Head of caudate nucleus (tissue), 42 donors: ENCODE measurements at regions not wholly inside any gene's neighbourhood (a gene's known extent, or its start where the extent isn't known, plus 50 kb on each side); places are given as distances from the start of the nearest gene placed in this dataset.
"Not testable (repeated sequence)": the region's sequence is repeated elsewhere in the genome, so short reads cannot be mapped to it uniquely, and the experiment has no call there.

Source experiments
- DNase-seq, 42 donors: peaks; one replicate each; pipeline versions ENCODE4 v3.0.0 to v3.0.0-alpha.2; 2020 to 2021; ENCODE audit warnings: mixed read lengths in 7 of 42
- intact Hi-C: fragments of 100-400 bp; cut with DNase I; formaldehyde crosslinking; loops from one replicate; pipeline ENCODE4 v1.15.0; 2022

DNA sequence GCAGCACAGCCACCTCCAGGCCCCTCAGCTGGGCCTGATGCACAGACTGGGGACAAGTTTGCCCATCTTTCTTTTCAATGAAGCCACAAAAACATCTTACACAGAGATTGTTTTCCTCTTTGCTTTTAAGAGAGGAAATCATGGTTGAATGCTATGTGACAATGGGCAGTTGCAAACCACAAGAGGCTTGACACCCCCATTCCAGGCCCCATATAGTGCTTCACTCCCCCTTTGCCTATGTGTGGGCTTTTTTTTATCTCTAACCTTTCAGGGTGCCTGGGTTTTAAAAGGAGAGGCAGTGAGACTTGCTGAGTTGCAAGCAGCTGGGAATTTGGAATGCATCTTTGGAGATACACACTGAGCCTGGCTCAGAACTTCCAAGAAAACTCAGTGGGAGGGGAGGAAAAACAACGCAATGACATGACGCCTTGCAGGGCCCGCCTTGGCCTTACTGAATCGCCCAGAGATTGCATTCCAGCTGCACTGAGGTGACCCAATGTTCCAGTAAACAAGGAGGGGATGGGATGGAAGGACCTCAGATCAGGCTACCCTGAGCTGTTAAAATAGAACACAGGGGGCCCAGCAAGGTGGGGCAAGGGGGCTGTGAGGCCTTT lies 145.2 kb upstream of the ZNF648 start:
- no peak for DNase-seq
- intact Hi-C loops: no loop called here

DNA sequence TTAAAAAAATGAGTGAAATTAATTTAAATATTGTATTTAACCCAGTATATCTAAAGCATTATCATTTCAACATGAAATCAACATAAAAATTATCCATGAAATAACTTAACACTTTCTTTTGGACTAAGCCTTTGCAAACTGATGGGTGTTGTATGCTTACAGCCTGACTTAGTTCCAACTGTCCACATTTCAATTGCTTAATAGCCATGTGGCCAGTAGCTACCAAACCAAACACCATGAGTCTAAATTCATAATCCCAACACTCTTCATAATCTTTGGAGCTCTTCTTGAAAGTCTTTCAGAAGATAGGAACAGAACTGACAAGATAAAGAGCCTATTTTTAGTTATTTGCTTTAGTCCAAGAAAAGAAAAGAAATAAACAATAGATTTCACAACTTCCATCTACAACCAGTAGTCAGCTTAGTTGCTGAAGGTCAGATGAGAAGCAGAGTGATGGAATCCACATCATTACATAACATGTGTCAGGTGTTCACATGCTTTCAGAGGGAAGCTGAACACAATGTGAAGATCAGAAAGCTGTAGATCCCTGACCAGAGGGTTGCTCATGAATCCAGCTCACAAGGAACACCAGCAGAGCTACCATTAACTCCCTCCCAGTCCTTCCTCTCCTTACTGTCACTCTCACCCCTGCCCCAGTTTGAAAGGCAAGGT lies 144.0 kb upstream of the ZNF648 start:
- DNase-seq: no peak
- intact Hi-C loops: no loop called here

DNA sequence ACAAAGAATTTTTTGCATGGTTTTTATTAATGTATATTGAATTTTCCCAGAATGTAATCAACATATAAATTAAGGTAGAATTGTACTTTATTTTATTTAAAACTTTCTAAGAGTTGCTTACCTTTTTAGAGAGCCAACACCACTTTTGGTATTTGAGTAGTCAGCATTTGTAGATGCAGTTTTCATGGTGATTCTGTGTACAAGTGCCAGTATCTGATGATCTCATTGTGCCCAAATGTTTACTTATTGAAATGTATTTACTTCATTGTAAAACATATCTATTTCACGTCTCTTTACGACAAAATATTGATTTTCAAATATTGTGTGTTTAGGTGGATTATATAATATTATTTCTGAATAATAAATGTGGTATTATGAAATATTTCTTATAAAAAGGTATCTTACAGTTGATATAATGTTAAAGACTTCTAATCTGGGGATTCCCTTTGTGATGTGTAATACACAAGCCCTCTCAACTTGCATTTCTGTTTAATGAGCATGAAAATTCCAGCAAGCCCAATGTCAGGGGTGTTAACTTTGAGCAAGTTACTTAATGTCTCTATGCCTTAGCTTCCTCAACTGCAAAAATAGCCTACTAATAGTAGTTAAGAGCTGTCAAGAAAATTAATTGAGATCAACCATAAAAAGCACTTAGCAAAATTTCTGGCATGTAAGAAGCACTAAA lies 141.8 kb upstream of the ZNF648 start:
- no peak for DNase-seq
- intact Hi-C loops: no loop called here

DNA sequence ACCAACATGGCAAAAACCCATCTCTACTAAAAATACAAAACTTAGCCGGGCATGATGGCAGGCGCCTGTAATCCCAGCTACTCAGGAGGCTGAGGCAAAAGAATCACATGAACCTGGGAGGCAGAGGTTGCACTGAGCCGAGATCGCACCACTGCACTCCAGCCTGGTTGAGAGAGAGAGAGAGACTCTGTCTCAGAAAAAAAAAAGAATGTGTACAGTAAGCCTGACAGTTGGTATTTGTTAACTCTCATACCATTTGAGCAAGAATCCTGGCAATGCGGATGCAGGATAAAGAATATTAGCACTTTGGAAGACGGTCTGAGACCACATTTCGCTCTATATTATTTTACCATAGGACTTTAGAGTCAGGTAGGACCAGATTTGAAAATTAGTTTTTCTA lies 140.0 kb upstream of the ZNF648 start:
- DNase-seq, intact Hi-C loops: not testable (repeated sequence)

GRCh38 chr1:182200025-182200812 lies 138.7 kb upstream of the ZNF648 start:
- DNase-seq: no peak
- intact Hi-C loops: no loop called here

GRCh38 chr1:182198006-182198605 lies 136.6 kb upstream of the ZNF648 start:
- DNase-seq: no peak
- intact Hi-C loops: no loop called here

DNA sequence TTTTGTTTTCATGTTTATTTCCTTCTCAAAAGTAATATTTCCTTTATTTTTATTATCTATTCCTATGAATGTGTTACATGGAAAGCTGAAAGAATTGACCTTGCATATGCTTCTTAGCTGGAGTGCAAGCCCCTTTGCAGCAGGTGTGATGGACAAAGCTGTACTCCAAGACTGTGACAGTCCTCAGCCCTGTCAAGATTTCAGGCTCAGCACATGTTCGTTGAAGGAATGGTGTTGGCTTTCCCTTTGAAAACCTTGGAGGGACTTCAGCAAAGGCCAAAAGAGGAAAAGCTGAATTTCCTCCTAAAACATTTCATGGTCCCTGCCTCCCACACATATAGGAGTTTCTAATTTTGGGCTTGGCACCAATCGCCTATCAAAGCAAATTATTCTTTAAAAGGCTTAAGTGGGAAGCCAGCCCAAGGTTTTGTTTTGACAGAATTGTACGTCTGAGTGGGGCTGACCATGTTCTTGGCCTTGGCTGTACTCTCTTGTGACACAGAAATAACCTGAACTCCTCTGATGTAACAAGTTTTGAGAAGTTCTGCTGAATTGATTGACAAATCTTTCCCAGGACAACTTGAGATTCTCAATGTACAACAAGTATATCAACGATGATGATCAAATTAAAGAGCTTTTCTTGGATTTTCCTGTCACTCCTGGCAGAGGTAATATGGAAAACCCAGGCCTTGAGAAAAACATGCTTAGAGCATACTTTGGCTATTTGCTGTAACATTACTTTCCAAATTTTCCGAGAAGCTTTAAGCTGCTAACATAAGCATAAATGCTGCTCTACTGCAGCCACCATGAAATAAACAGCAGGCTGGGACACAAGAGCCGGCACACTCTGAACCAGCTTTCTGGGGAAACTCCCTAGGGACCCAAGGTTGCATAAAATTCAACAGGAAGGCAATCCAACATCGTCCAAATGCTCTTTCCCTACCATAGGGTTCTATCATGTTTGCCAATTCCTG lies 135.7 kb upstream of the ZNF648 start:
- intact Hi-C loops: no loop called here

GRCh38 chr1:182195733-182196132 lies 134.2 kb upstream of the ZNF648 start:
- no peak for DNase-seq
- intact Hi-C loops: no loop called here

More for the DNA sequence above, 135.7 kb upstream of the ZNF648 start:
- DNase-seq: no peak

GRCh38 chr1:182193908-182194550 lies 132.5 kb upstream of the ZNF648 start:
- DNase-seq: no peak

GRCh38 chr1:182192966-182193365 lies 131.5 kb upstream of the ZNF648 start:
- no peak for DNase-seq
- intact Hi-C loops: no loop called here

More at GRCh38 chr1:182193908-182194550, 132.5 kb upstream of the ZNF648 start:
- intact Hi-C loops: no loop called here

DNA sequence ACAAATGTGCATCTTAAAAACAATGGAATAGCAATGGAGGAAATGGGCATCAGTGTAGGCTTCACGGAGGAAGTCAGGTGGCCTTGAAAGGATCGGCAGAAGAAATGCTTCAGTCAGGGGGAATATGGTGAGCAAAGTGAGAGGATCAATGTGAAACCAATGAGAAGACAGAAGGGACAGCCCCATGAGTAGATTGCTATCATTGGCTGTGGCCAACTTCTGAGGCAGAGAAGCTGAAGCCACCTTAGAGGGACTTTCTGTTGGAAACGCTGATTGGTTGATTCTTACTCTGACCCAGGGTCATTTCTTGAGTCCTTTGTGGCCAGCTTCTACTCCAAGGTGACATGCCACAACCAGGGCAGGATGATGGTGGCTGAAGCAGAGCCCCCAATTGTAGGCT lies 130.7 kb upstream of the ZNF648 start:
- DNase-seq: no peak
- intact Hi-C loops: no loop called here

GRCh38 chr1:182191381-182192115 lies 130.0 kb upstream of the ZNF648 start:
- intact Hi-C loops: no loop called here
- no peak for DNase-seq

- intact Hi-C loops: no loop called here
- DNase-seq: no peak
Measured at GRCh38 chr1:182189535-182190066, 128.1 kb upstream of the ZNF648 start.

DNA sequence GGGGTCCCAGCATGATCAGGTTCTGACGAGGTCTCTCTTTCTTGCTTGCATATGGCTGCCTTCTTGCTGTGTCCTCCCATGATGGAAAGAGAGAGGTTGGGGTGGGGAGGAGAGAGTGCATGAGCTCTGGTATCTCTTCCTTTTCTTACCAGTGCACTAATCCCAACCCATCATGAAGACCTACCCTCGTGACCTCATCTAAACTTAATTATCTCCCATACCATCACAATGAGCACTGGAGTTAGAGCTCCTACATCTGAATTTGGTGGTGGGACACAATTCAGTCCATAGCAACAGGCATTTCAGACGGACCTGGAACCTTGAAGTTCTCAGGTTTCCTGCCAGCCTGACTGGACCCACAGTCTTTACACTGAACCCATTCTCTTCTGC lies 125.2 kb upstream of the ZNF648 start:
- DNase-seq: no peak

GRCh38 chr1:182185842-182186756 lies 124.6 kb upstream of the ZNF648 start:
- no peak for DNase-seq

More for the DNA sequence above, 125.2 kb upstream of the ZNF648 start:
- intact Hi-C loops: no loop called here

GRCh38 chr1:182185136-182185535 lies 123.6 kb upstream of the ZNF648 start:
- intact Hi-C loops: no loop called here
- DNase-seq: no peak

More at GRCh38 chr1:182185842-182186756, 124.6 kb upstream of the ZNF648 start:
- intact Hi-C loops: no loop called here
